DOHH2 (cell line): ENCODE measurements at regions not wholly inside any gene's neighbourhood (a gene's known extent, or its start where the extent isn't known, plus 50 kb on each side); places are given as distances from the start of the nearest gene placed in this dataset.

Experiments
- H3F3A ChIP-seq: fragments of 200-600 bp; sonication (generic), shearing (Covaris generic); 2 replicates; pipeline ENCODE4 v1.6.0; 2016; ENCODE audit warnings: antibody characterized with exemption, mild to moderate bottlenecking; ENCODE audit not compliant: control insufficient read depth, insufficient read depth
- H3K27ac ChIP-seq: fragments of 200-600 bp; sonication (generic); 2 replicates; pipeline ENCODE4 v1.5.1; 2014; ENCODE audit warnings: low read depth, mild to moderate bottlenecking, low read length, moderate library complexity
- H3K27me3 ChIP-seq: fragments of 200-600 bp; sonication (generic); 2 replicates; pipeline ENCODE4 v1.6.1; 2014; ENCODE audit warnings: mild to moderate bottlenecking, low read length, mixed read lengths; ENCODE audit not compliant: control insufficient read depth
- H3K36me3 ChIP-seq: fragments of 200-600 bp; sonication (generic); 2 replicates; pipeline ENCODE4 v1.6.1; 2014; ENCODE audit warnings: mild to moderate bottlenecking, low read length, moderate library complexity, mixed read lengths; ENCODE audit not compliant: control insufficient read depth
- H3K4me1 ChIP-seq: fragments of 200-600 bp; sonication (generic); 2 replicates; pipeline ENCODE4 v1.6.1; 2014; ENCODE audit warnings: mild to moderate bottlenecking, low read length, mixed read lengths; ENCODE audit not compliant: control insufficient read depth
- H3K4me2 ChIP-seq: fragments of 200-600 bp; sonication (generic); 2 replicates; pipeline ENCODE4 v1.6.0; 2014; ENCODE audit warnings: mild to moderate bottlenecking, low read length, moderate library complexity
- H3K4me3 ChIP-seq: fragments of 200-600 bp; sonication (generic); 2 replicates; pipeline ENCODE4 v1.5.1; 2014; ENCODE audit warnings: mild to moderate bottlenecking, low read length, mixed read lengths
- H3K79me2 ChIP-seq: fragments of 200-600 bp; sonication (generic); 2 replicates; pipeline ENCODE4 v1.6.1; 2014; ENCODE audit warnings: mild to moderate bottlenecking, low read length, mixed read lengths; ENCODE audit not compliant: control insufficient read depth
- H3K9me2 ChIP-seq: fragments of 200-600 bp; sonication (generic); replicated peaks from 2 replicates; pipeline ENCODE4 v1.6.1; 2014; ENCODE audit warnings: mild to moderate bottlenecking, low read length, mixed read lengths; ENCODE audit not compliant: control insufficient read depth
- H3K9me3 ChIP-seq: fragments of 200-600 bp; sonication (generic); 2 replicates; pipeline ENCODE4 v1.6.1; 2014; ENCODE audit warnings: antibody characterized with exemption, low read length, mixed read lengths; ENCODE audit not compliant: control insufficient read depth, insufficient read depth
- H4K20me1 ChIP-seq: fragments of 200-600 bp; sonication (generic); 2 replicates; pipeline ENCODE4 v1.6.0; 2014; ENCODE audit warnings: low read depth, mild to moderate bottlenecking, antibody characterized with exemption, low read length, moderate library complexity; ENCODE audit not compliant: control insufficient read depth, insufficient read depth
- EZH2phosphoT487 ChIP-seq: fragments of 200-600 bp; sonication (generic); IDR thresholded peaks from 2 replicates; pipeline ENCODE4 v1.6.1; 2017; ENCODE audit warnings: borderline replicate concordance, mild to moderate bottlenecking, antibody characterized with exemption, low read length, moderate library complexity, mixed read lengths
- TF ChIP-seq, protein P1 (sequence below): fragments of 200-600 bp; sonication (generic); IDR thresholded peaks from one replicate; pipeline ENCODE4 v1.5.1; 2014; ENCODE audit warnings: antibody characterized with exemption, mild to moderate bottlenecking, low read depth, low read length; ENCODE audit not compliant: poor library complexity, severe bottlenecking

DNA sequence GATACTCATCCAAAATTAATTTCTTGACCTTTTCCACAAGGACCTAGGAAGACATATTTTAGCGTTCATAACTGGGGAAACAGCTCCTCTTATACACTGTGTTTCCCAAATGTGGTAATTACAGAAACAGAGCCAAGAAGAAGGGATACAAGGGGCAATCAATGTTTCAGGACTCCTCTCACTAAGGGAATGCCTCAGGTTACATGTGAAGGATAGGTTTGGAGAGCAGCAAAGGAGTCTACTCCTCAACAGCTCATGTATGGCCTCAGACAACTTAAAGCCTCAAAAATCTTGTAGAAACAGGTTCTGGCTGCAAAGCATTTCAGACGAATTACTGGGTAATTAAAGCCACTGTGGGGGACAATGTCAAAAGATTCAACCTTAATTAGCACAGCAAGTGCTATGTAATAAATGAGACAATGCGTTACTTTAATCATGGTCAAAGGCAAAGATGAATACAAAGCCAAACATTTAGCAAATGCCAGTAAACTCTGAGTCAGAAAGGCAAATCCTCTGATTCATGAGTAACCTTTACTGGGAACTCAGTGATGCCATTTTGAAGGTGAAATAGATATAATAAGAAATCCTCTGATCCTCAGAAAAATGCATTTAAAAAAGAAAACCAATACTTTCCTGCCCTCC is 1111.2 kb downstream of the TUSC7 start:
- no peaks in the 10 kb centered on the region for H3K4me1 ChIP-seq
- H3K4me3 ChIP-seq, result no peak overlapping the region
- no peaks in the 10 kb centered on the region for H3K79me2 ChIP-seq
- no peak overlapping the region for H3K4me2 ChIP-seq
- no peaks in the 10 kb centered on the region for H4K20me1 ChIP-seq
- H3F3A ChIP-seq, result no peaks in the 10 kb centered on the region
- TF ChIP-seq, protein P1, sequence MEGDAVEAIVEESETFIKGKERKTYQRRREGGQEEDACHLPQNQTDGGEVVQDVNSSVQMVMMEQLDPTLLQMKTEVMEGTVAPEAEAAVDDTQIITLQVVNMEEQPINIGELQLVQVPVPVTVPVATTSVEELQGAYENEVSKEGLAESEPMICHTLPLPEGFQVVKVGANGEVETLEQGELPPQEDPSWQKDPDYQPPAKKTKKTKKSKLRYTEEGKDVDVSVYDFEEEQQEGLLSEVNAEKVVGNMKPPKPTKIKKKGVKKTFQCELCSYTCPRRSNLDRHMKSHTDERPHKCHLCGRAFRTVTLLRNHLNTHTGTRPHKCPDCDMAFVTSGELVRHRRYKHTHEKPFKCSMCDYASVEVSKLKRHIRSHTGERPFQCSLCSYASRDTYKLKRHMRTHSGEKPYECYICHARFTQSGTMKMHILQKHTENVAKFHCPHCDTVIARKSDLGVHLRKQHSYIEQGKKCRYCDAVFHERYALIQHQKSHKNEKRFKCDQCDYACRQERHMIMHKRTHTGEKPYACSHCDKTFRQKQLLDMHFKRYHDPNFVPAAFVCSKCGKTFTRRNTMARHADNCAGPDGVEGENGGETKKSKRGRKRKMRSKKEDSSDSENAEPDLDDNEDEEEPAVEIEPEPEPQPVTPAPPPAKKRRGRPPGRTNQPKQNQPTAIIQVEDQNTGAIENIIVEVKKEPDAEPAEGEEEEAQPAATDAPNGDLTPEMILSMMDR, result no peak
- no peak for TF ChIP-seq EZH2phosphoT487
- no peaks in the 10 kb centered on the region for H3K36me3 ChIP-seq
- H3K27me3 ChIP-seq, result no peaks in the 10 kb centered on the region
- H3K27ac ChIP-seq, result no peak overlapping the region
- H3K9me2 ChIP-seq, result no peaks in the 10 kb centered on the region
- H3K9me3 ChIP-seq, result no peaks in the 10 kb centered on the region

DNA sequence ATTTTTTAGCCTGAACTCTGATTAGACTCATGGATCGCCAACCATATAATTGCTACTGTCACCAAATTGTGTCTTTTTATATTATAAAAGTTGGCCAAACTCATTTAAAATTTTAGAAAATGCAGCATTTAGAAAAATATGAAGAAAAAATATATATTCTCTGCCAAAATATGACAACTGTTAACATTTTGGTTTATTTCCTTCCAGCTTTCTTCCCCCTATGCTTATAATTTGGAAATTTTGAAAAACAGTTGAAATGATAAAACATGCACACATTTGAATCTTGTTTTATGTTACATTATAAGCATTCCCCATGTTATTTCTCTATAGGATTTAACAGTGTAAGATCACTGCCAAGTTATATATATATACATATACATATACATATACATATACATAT is 1112.8 kb downstream of the TUSC7 start:
- Histone ChIP-seq H3F3A (no peaks in the 10 kb centered on the region), H3K4me2 (no peak overlapping the region), H3K4me1 (no peaks in the 10 kb centered on the region), H3K9me2 (no peaks in the 10 kb centered on the region), H3K79me2 (no peaks in the 10 kb centered on the region), H4K20me1 (no peaks in the 10 kb centered on the region), H3K36me3 (no peaks in the 10 kb centered on the region), H3K4me3 (no peak overlapping the region), H3K27me3 (no peaks in the 10 kb centered on the region), H3K27ac (no peak overlapping the region), H3K9me3 (no peaks in the 10 kb centered on the region)
- TF ChIP-seq, protein P1, result no peak
- no peak for TF ChIP-seq EZH2phosphoT487

DNA sequence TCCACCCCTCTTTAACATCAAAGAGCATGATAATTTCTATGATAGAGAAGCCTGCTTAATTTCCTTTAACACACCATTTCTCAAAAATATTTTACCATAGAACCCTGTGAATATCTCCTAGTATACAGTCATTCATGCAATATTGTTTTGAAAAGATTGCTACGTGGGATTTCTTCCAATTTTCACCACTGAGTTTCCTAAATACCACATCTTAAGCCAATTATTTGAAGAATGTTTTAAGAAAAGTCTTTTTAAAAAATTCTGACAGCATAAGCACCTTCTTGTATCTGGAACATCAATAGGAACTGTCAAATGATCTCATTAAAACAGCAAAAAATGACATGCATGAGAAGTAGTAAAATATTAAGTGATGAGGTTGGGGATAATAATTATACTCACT is 1126.7 kb downstream of the TUSC7 start:
- no peaks in the 10 kb centered on the region for H3K79me2 ChIP-seq
- no peaks in the 10 kb centered on the region for H3K9me2 ChIP-seq
- no peaks in the 10 kb centered on the region for H3K27me3 ChIP-seq
- no peak overlapping the region for H3K4me3 ChIP-seq
- H3F3A ChIP-seq, result no peaks in the 10 kb centered on the region
- no peak for TF ChIP-seq EZH2phosphoT487
- TF ChIP-seq, protein P1, result no peak
- no peaks in the 10 kb centered on the region for H3K4me1 ChIP-seq
- no peaks in the 10 kb centered on the region for H4K20me1 ChIP-seq
- no peak overlapping the region for H3K27ac ChIP-seq
- H3K36me3 ChIP-seq, result no peaks in the 10 kb centered on the region
- H3K9me3 ChIP-seq, result no peaks in the 10 kb centered on the region
- H3K4me2 ChIP-seq, result no peak overlapping the region
